ENCODE measurements at regions not wholly inside any gene's neighbourhood (a gene's known extent, or its start where the extent isn't known, plus 50 kb on each side); places are given as distances from the start of the nearest gene placed in this dataset.

- DNase-seq: no peak
These were observed 111.9 kb upstream of the CALN1 start for GRCh38 chr7:72524037-72524436.

GRCh38 chr7:72504061-72504706 lies 92.0 kb upstream of the CALN1 start:
- DNase-seq: no peak

GRCh38 chr7:72503644-72504043 lies 91.5 kb upstream of the CALN1 start:
- no peak for DNase-seq

- no peak for DNase-seq
These were observed 82.7 kb upstream of the CALN1 start for GRCh38 chr7:72494807-72495206.

- peak; percentile 76 for DNase-seq
These were observed 81.9 kb upstream of the CALN1 start for GRCh38 chr7:72493850-72494661.

DNA sequence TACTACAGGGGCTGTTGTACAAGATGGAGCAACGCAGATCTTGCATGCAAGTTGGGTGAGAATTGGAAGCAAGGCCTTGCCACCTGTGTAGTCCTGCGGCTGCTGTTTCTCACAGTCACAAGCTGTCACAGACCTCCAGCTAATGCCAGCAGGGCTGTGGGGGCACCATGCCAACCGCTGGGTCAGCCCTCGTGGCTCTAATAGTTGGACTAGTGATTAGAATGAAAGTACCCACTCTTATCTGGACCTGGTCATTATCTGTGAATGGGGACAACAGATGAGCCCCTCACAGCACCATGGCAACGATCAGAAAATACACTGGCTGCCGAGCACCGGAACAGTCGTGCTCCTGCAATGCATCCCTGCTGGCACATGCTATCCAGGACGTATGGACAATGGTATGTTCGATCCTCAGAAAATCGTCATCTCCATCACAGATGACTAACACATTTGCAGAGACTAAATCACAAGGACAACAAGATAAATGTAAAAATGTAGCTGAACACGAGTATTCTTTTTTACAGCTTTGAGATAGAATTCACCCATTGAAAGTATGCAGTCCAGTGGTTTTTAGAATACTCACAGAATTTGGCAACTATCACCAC lies 80.4 kb upstream of the CALN1 start:
- no peak for DNase-seq

DNA sequence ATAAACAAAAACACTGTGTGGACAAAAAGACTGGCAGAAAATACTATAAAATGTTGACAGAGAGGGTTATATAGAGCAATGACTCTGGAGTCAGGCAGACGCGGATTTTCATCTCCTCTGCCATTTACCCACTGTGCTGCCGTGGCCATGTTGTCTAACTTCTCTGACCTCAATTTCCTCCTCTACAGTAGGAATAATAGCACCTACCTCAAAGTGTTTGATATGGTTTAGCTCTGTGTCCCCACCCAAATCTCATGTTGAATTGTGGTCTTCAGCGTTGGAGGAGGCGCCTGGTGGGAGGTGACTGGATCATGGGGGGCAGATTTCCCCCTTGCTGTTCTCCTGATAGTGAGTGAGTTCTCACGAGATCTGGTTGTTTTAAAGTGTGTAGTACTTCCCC lies 78.2 kb upstream of the CALN1 start:
- DNase-seq: no peak

DNA sequence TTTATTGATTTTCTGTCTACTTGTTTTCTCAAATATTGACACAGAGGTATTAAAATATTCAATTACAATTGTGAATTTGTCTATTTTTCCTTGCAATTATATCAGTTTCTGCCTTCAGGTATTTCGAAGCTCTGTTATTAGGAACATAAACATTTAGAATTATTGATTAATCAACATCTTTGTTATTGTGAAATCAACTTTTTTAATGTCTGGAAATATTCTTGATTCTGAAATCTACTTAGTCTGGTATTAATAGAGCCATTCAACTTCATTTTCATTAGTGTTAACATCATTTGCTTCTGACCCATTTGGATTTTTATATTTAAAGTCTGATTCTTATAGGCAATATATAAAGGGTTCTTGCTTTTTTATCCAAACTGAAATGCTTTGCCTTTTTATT lies 69.8 kb upstream of the CALN1 start:
- DNase-seq: no peak

- DNase-seq: no peak
These were observed 64.6 kb upstream of the CALN1 start for GRCh38 chr7:72476608-72477305.

GRCh38 chr7:72467237-72467636 lies 55.1 kb upstream of the CALN1 start:
- no peak for DNase-seq

- DNase-seq: no peak
These were observed 54.7 kb upstream of the CALN1 start for GRCh38 chr7:72466797-72467196.

- no peak for DNase-seq
These were observed 53.4 kb upstream of the CALN1 start for GRCh38 chr7:72465521-72465920.

GRCh38 chr7:72462311-72462710 lies 50.2 kb upstream of the CALN1 start:
- no peak for DNase-seq

Data from hematopoietic multipotent progenitor cell treated with erythropoietin and hydrocortisone succinate and interleukin-3 and kit ligand, for 4 days (in vitro differentiated cells).